Spleen (tissue), 11 donors: ENCODE measurements at regions not wholly inside any gene's neighbourhood (a gene's known extent, or its start where the extent isn't known, plus 50 kb on each side); places are given as distances from the start of the nearest gene placed in this dataset.

Source experiments
- DNase-seq: peaks from one replicate; pipeline ENCODE4 v3.0.0-alpha.2; 2020
- H3K27ac ChIP-seq, 8 donors: fragments of 200-600 bp; sonication (generic) in 7 of 8; 1 replicate in 4 of 8; 2 replicates in 4 of 8; pipeline versions ENCODE4 v1.5.0 to v1.8.0; 2016 to 2021; ENCODE audit warnings: inconsistent platforms in 4 of 8, mild to moderate bottlenecking in 4 of 8, moderate library complexity in 1 of 8
- H3K27me3 ChIP-seq, 7 donors: fragments of 200-600 bp; sonication (generic) in 6 of 7; replicated peaks in 1 of 7; 1 replicate in 4 of 7; 2 replicates in 3 of 7; pipeline versions ENCODE4 v1.5.0 to v1.8.0; 2016 to 2021; ENCODE audit warnings: inconsistent platforms in 3 of 7, mild to moderate bottlenecking in 1 of 7
- H3K36me3 ChIP-seq, 6 donors: fragments of 200-600 bp; sonication (generic) in 5 of 6; 1 replicate in 4 of 6; 2 replicates in 2 of 6; pipeline versions ENCODE4 v1.5.0 to v1.8.0; 2016 to 2021; ENCODE audit warnings: inconsistent platforms in 2 of 6
- H3K4me1 ChIP-seq, 6 donors: fragments of 200-600 bp; sonication (generic) in 5 of 6; 1 replicate in 3 of 6; 2 replicates in 3 of 6; pipeline versions ENCODE4 v1.5.0 to v1.8.0; 2016 to 2021; ENCODE audit warnings: inconsistent platforms in 3 of 6
- H3K4me3 ChIP-seq, 8 donors: fragments of 200-600 bp; sonication (generic) in 7 of 8; 1 replicate in 4 of 8; 2 replicates in 4 of 8; pipeline versions ENCODE4 v1.5.0 to v1.8.0; 2016 to 2021; ENCODE audit warnings: inconsistent platforms in 4 of 8, mild to moderate bottlenecking in 4 of 8, moderate library complexity in 2 of 8
- H3K9me3 ChIP-seq, 8 donors: fragments of 200-600 bp; sonication (generic) in 7 of 8; 1 replicate in 4 of 8; 2 replicates in 4 of 8; pipeline versions ENCODE4 v1.5.0 to v1.8.0; 2016 to 2021; ENCODE audit warnings: inconsistent platforms in 4 of 8
- CTCF ChIP-seq, 11 experiments: fragments of 200-600 bp in 7 of 11; fragments of 450-650 bp in 4 of 11; sonication (generic) in 4 of 11; IDR thresholded peaks in 8 of 11; conservative IDR thresholded peaks in 3 of 11; 1 replicate in 7 of 11; 2 replicates in 4 of 11; pipeline versions ENCODE4 v1.4.0 to v1.8.0; 2016 to 2021; ENCODE audit warnings: antibody characterized with exemption in 11 of 11, inconsistent platforms in 4 of 11, mild to moderate bottlenecking in 1 of 11
- POLR2A ChIP-seq, 3 donors: fragments of 450-650 bp; IDR thresholded peaks; one replicate each; pipeline ENCODE4 v1.5.1; 2017; ENCODE audit warnings: antibody characterized with exemption in 3 of 3, mild to moderate bottlenecking in 1 of 3
- POLR2AphosphoS5 ChIP-seq, 3 donors: sonication (generic); formaldehyde crosslinking; IDR thresholded peaks; one replicate each; pipeline ENCODE4 v1.5.1; 2017; ENCODE audit warnings: antibody characterized with exemption in 3 of 3
- WGBS, 5 donors: extraction: QIAGEN DNeasy Blood & Tissue Kit in 3 of 5; methylation state at CpG; one replicate each; pipeline versions ENCODE4 v1.1.5 to v1.1.7; 2013 to 2018; 5-methylcytosine and 5-hydroxymethylcytosine counted together
- intact Hi-C: fragments of 100-400 bp; cut with DNase I; formaldehyde crosslinking; loops from one replicate; pipeline ENCODE4 v1.15.0; 2023; ENCODE audit warnings: low total_unique reads
- donor health status: healthy with polysubstance abuse.
- donor health status: DM: no; HTN: no; CAD: no; lungs with moderate emphysema.
- donor health status: DM: no; HTN: no; CAD: no.
- donor health status: Bipolar disorder and iron deficiency.
- donor health status: healthy.
- donor health status: DM: no; HTN: no; CAD: no.
- donor health status: DM: yes; HTN: yes; CAD: no.

GRCh38 chr20:61105395-61105794 lies 146.7 kb upstream of the CDH4 start:
- WGBS, 5 donors: 49 to 68% (median 62%) methylated on average over 4 of the region's 4 CpGs
- intact Hi-C loops: no loop called here
- Histone ChIP-seq H3K27me3 (peaks cover 0 to 8% (median 0%) of the 10 kb centered on the region in 7 donors), H3K4me1 (no peaks in the 10 kb centered on the region), H3K36me3 (no peaks in the 10 kb centered on the region), H3K4me3 (no peak overlapping the region), H3K27ac (no peak overlapping the region), H3K9me3 (no peaks in the 10 kb centered on the region)
- TF ChIP-seq CTCF (IDR thresholded peaks at IDR 0.05 in 8 of 11, conservative IDR thresholded peaks at IDR 0.05 in 3 of 11): no peak
- no peak for TF ChIP-seq POLR2AphosphoS5 (IDR thresholded peaks at IDR 0.05)
- TF ChIP-seq POLR2A (IDR thresholded peaks at IDR 0.05): no peak
- no peak for DNase-seq

- intact Hi-C loops: no loop called here
- no peak overlapping the region for H3K27ac ChIP-seq
- no peaks in the 10 kb centered on the region for H3K4me1 ChIP-seq
- no peaks in the 10 kb centered on the region for H3K9me3 ChIP-seq
- DNase-seq: no peak
- H3K4me3 ChIP-seq: no peak overlapping the region
- no peaks in the 10 kb centered on the region for H3K36me3 ChIP-seq
- WGBS, 5 donors: 66 to 74% (median 69%) methylated on average over 5 of the region's 5 CpGs
- TF ChIP-seq POLR2A (IDR thresholded peaks at IDR 0.05) (no peak), POLR2AphosphoS5 (IDR thresholded peaks at IDR 0.05) (no peak), CTCF (IDR thresholded peaks at IDR 0.05 in 8 of 11, conservative IDR thresholded peaks at IDR 0.05 in 3 of 11) (no peak)
- peaks cover 0 to 7% (median 0%) of the 10 kb centered on the region in 7 donors for H3K27me3 ChIP-seq
Observed at GRCh38 chr20:61106438-61106837, 145.6 kb upstream of the CDH4 start.

- intact Hi-C loops: no loop called here
- TF ChIP-seq CTCF (IDR thresholded peaks at IDR 0.05 in 8 of 11, conservative IDR thresholded peaks at IDR 0.05 in 3 of 11) (no peak), POLR2A (IDR thresholded peaks at IDR 0.05) (no peak), POLR2AphosphoS5 (IDR thresholded peaks at IDR 0.05) (no peak)
- Histone ChIP-seq H3K4me1 (no peaks in the 10 kb centered on the region), H3K4me3 (no peak overlapping the region), H3K27ac (no peak overlapping the region), H3K9me3 (no peaks in the 10 kb centered on the region), H3K27me3 (peaks cover 0 to 24% (median 0%) of the 10 kb centered on the region in 7 donors), H3K36me3 (no peaks in the 10 kb centered on the region)
- no peak for DNase-seq
- 88 to 91% (median 90%) methylated on average over 16 to 17 of the region's 17 CpGs for WGBS, 5 donors
Observed at GRCh38 chr20:61109221-61109805, 142.7 kb upstream of the CDH4 start.

- Histone ChIP-seq H3K27ac (no peak overlapping the region), H3K36me3 (no peaks in the 10 kb centered on the region), H3K9me3 (no peaks in the 10 kb centered on the region), H3K4me1 (no peaks in the 10 kb centered on the region), H3K4me3 (no peak overlapping the region), H3K27me3 (peaks cover 0 to 36% (median 0%) of the 10 kb centered on the region in 7 donors)
- 48 to 66% (median 61%) methylated on average over 4 of the region's 4 CpGs for WGBS, 5 donors
- intact Hi-C loops: no loop called here
- DNase-seq: no peak
- TF ChIP-seq POLR2AphosphoS5 (IDR thresholded peaks at IDR 0.05) (no peak), POLR2A (IDR thresholded peaks at IDR 0.05) (no peak), CTCF (IDR thresholded peaks at IDR 0.05 in 8 of 11, conservative IDR thresholded peaks at IDR 0.05 in 3 of 11) (no peak)
Observed at GRCh38 chr20:61112515-61112914, 139.5 kb upstream of the CDH4 start.
